ENCODE measurements at regions not wholly inside any gene's neighbourhood (a gene's known extent, or its start where the extent isn't known, plus 50 kb on each side); places are given as distances from the start of the nearest gene placed in this dataset.

DNA sequence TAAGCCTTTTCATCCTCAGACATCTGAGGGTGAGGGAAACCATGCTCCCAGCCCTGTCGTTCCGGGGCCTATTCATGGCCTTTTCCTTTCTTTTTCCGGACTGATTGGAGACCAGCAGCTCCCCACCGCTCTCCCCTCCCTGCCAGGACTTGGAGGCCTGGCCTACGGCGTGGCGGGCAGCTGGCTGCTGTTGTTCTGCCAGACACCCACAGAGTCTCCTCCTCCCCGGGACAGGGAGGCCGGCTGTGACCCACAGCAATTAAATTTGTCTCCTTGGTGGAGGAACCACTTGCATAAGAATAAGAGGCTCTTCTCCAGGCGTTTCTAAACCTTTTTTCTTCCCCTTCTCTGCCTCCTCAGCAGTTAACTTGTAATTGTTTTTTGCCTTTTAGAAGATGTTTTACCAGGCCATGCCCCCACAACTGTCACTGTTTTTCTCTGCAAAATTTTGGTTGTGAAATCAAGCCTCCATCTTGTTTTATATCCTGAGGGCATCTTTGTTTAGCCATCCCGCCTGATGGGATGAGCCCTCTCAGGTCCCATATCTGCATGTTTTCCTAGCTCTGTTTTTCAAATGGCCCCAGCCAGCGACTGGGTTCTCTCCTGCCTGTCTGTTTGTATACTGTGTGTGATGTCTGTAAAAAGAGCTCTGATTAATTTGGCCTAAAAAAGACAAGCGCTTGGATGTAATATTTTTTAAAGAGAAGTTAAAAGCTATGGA is 1060.0 kb upstream of the DDX18 start:
- 59% methylated on average over 7 of the region's 13 CpGs for WGBS (ENCODE audit: insufficient coverage)
- H3K4me3 ChIP-seq (ENCODE audit: control insufficient read depth in 1 of 7, extremely low read depth in 1 of 7, insufficient read depth in 4 of 7, low read depth in 2 of 7, low read length in 6 of 7) = no peak overlapping the region
- no peak for DNase-seq
- no peaks in the 10 kb centered on the region for H3K36me3 ChIP-seq (ENCODE audit: control insufficient read depth in 4 of 4, insufficient read depth in 4 of 4, low read length in 3 of 4)
- ChIA-PET CTCF (no interaction called here), POLR2A (no interaction called here)
- H3K27ac ChIP-seq (ENCODE audit: insufficient read depth in 1 of 2, low read depth in 1 of 2, low read length in 2 of 2, poor library complexity in 1 of 2, severe bottlenecking in 2 of 2) = no peak overlapping the region
- no peaks in the 10 kb centered on the region for H3K4me1 ChIP-seq (ENCODE audit: control extremely low read depth in 1 of 4, control insufficient read depth in 4 of 4, insufficient read depth in 4 of 4, low read length in 3 of 4)
- no peaks in the 10 kb centered on the region for H3K27me3 ChIP-seq (replicated peaks in 2 of 5; ENCODE audit: control insufficient read depth in 4 of 5, insufficient read depth in 5 of 5, low read length in 4 of 5)
- no peaks in the 10 kb centered on the region for H3K9me3 ChIP-seq (ENCODE audit: control extremely low read depth in 1 of 5, control insufficient read depth in 4 of 5, insufficient read depth in 2 of 5, low read depth in 1 of 5, low read length in 4 of 5)

DNA sequence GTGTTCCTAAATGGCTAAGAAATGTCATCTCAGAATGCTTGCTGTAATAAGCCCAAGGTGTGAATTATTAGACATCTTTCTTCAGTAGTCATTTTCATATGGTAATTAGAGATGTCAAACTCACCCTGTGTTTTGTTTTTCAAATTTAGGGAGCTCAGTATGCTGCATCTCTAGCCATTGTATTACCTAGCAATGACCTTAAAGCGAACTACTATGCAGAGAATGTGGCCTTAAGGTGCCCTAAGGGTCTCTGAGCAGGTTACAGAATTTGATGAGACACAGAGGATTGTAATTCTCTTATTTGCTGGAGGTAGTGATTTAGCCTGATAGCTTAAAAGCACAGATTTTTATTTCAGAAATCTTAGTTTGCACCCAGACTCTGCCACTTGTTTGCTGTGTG is 1052.6 kb upstream of the DDX18 start:
- 71% methylated on average over 1 of the region's 1 CpG for WGBS (ENCODE audit: insufficient coverage)
- no peak overlapping the region for H3K4me3 ChIP-seq (ENCODE audit: control insufficient read depth in 1 of 7, extremely low read depth in 1 of 7, insufficient read depth in 4 of 7, low read depth in 2 of 7, low read length in 6 of 7)
- no peaks in the 10 kb centered on the region for H3K27me3 ChIP-seq (replicated peaks in 2 of 5; ENCODE audit: control insufficient read depth in 4 of 5, insufficient read depth in 5 of 5, low read length in 4 of 5)
- H3K9me3 ChIP-seq (ENCODE audit: control extremely low read depth in 1 of 5, control insufficient read depth in 4 of 5, insufficient read depth in 2 of 5, low read depth in 1 of 5, low read length in 4 of 5) = no peaks in the 10 kb centered on the region
- no peak for DNase-seq
- H3K27ac ChIP-seq (ENCODE audit: insufficient read depth in 1 of 2, low read depth in 1 of 2, low read length in 2 of 2, poor library complexity in 1 of 2, severe bottlenecking in 2 of 2) = no peak overlapping the region
- no peaks in the 10 kb centered on the region for H3K4me1 ChIP-seq (ENCODE audit: control extremely low read depth in 1 of 4, control insufficient read depth in 4 of 4, insufficient read depth in 4 of 4, low read length in 3 of 4)
- ChIA-PET CTCF (no interaction called here), POLR2A (no interaction called here)
- H3K36me3 ChIP-seq (ENCODE audit: control insufficient read depth in 4 of 4, insufficient read depth in 4 of 4, low read length in 3 of 4) = no peaks in the 10 kb centered on the region

- no peaks in the 10 kb centered on the region for H3K4me1 ChIP-seq (ENCODE audit: control extremely low read depth in 1 of 4, control insufficient read depth in 4 of 4, insufficient read depth in 4 of 4, low read length in 3 of 4)
- H3K27me3 ChIP-seq (replicated peaks in 2 of 5; ENCODE audit: control insufficient read depth in 4 of 5, insufficient read depth in 5 of 5, low read length in 4 of 5) = no peaks in the 10 kb centered on the region
- no CpG with 5 or more reads among the region's 4 CpGs for WGBS (ENCODE audit: insufficient coverage)
- ChIA-PET POLR2A (no interaction called here), CTCF (no interaction called here)
- H3K9me3 ChIP-seq (ENCODE audit: control extremely low read depth in 1 of 5, control insufficient read depth in 4 of 5, insufficient read depth in 2 of 5, low read depth in 1 of 5, low read length in 4 of 5) = peaks cover 0 to 3% (median 0%) of the 10 kb centered on the region in 5 experiments
- no peak overlapping the region for H3K4me3 ChIP-seq (ENCODE audit: control insufficient read depth in 1 of 7, extremely low read depth in 1 of 7, insufficient read depth in 4 of 7, low read depth in 2 of 7, low read length in 6 of 7)
- H3K36me3 ChIP-seq (ENCODE audit: control insufficient read depth in 4 of 4, insufficient read depth in 4 of 4, low read length in 3 of 4) = no peaks in the 10 kb centered on the region
- H3K27ac ChIP-seq (ENCODE audit: insufficient read depth in 1 of 2, low read depth in 1 of 2, low read length in 2 of 2, poor library complexity in 1 of 2, severe bottlenecking in 2 of 2) = no peak overlapping the region
- DNase-seq = no peak
Measured at GRCh38 chr2:116769514-116769913, 1045.0 kb upstream of the DDX18 start.

- Histone ChIP-seq H3K27ac (ENCODE audit: insufficient read depth in 1 of 2, low read depth in 1 of 2, low read length in 2 of 2, poor library complexity in 1 of 2, severe bottlenecking in 2 of 2) (no peak overlapping the region), H3K4me1 (ENCODE audit: control extremely low read depth in 1 of 4, control insufficient read depth in 4 of 4, insufficient read depth in 4 of 4, low read length in 3 of 4) (no peaks in the 10 kb centered on the region), H3K36me3 (ENCODE audit: control insufficient read depth in 4 of 4, insufficient read depth in 4 of 4, low read length in 3 of 4) (no peaks in the 10 kb centered on the region), H3K27me3 (replicated peaks in 2 of 5; ENCODE audit: control insufficient read depth in 4 of 5, insufficient read depth in 5 of 5, low read length in 4 of 5) (no peaks in the 10 kb centered on the region), H3K9me3 (ENCODE audit: control extremely low read depth in 1 of 5, control insufficient read depth in 4 of 5, insufficient read depth in 2 of 5, low read depth in 1 of 5, low read length in 4 of 5) (peaks cover 0 to 3% (median 0%) of the 10 kb centered on the region in 5 experiments), H3K4me3 (ENCODE audit: control insufficient read depth in 1 of 7, extremely low read depth in 1 of 7, insufficient read depth in 4 of 7, low read depth in 2 of 7, low read length in 6 of 7) (no peak overlapping the region)
- CTCF ChIA-PET = no interaction called here
- POLR2A ChIA-PET = no interaction called here
- no CpG with 5 or more reads among the region's 6 CpGs for WGBS (ENCODE audit: insufficient coverage)
- DNase-seq = no peak
Measured at GRCh38 chr2:116776556-116776955, 1037.9 kb upstream of the DDX18 start.

DNA sequence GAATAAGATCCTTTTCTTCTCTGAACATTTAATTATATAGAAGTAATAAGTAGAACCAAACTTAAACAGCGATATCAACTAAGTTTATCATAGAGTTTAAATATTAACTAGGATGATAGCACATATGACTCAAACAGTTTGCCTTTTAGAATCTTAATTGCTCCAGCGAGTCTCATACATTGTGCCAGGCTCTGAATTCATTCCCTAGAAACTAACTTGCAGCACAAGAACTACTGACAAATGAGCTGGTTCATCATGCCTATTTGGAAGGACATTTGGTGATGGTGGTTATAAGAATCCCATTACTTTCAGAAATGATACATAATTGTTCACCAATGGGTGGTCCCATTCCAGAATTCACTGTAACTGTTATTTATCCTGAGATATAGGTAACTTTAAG is 1026.6 kb upstream of the DDX18 start:
- Histone ChIP-seq H3K27me3 (replicated peaks in 2 of 5; ENCODE audit: control insufficient read depth in 4 of 5, insufficient read depth in 5 of 5, low read length in 4 of 5) (no peaks in the 10 kb centered on the region), H3K27ac (ENCODE audit: insufficient read depth in 1 of 2, low read depth in 1 of 2, low read length in 2 of 2, poor library complexity in 1 of 2, severe bottlenecking in 2 of 2) (no peak overlapping the region), H3K9me3 (ENCODE audit: control extremely low read depth in 1 of 5, control insufficient read depth in 4 of 5, insufficient read depth in 2 of 5, low read depth in 1 of 5, low read length in 4 of 5) (no peaks in the 10 kb centered on the region), H3K4me3 (ENCODE audit: control insufficient read depth in 1 of 7, extremely low read depth in 1 of 7, insufficient read depth in 4 of 7, low read depth in 2 of 7, low read length in 6 of 7) (no peak overlapping the region), H3K4me1 (ENCODE audit: control extremely low read depth in 1 of 4, control insufficient read depth in 4 of 4, insufficient read depth in 4 of 4, low read length in 3 of 4) (no peaks in the 10 kb centered on the region), H3K36me3 (ENCODE audit: control insufficient read depth in 4 of 4, insufficient read depth in 4 of 4, low read length in 3 of 4) (no peaks in the 10 kb centered on the region)
- no CpG with 5 or more reads among the region's 2 CpGs for WGBS (ENCODE audit: insufficient coverage)
- CTCF ChIA-PET = no interaction called here
- POLR2A ChIA-PET = no interaction called here
- DNase-seq = no peak

- Histone ChIP-seq H3K9me3 (ENCODE audit: control extremely low read depth in 1 of 5, control insufficient read depth in 4 of 5, insufficient read depth in 2 of 5, low read depth in 1 of 5, low read length in 4 of 5) (peaks cover 0 to 7% (median 5%) of the 10 kb centered on the region in 5 experiments), H3K27me3 (replicated peaks in 2 of 5; ENCODE audit: control insufficient read depth in 4 of 5, insufficient read depth in 5 of 5, low read length in 4 of 5) (no peaks in the 10 kb centered on the region), H3K4me1 (ENCODE audit: control extremely low read depth in 1 of 4, control insufficient read depth in 4 of 4, insufficient read depth in 4 of 4, low read length in 3 of 4) (no peaks in the 10 kb centered on the region), H3K4me3 (ENCODE audit: control insufficient read depth in 1 of 7, extremely low read depth in 1 of 7, insufficient read depth in 4 of 7, low read depth in 2 of 7, low read length in 6 of 7) (no peak overlapping the region), H3K27ac (ENCODE audit: insufficient read depth in 1 of 2, low read depth in 1 of 2, low read length in 2 of 2, poor library complexity in 1 of 2, severe bottlenecking in 2 of 2) (no peak overlapping the region), H3K36me3 (ENCODE audit: control insufficient read depth in 4 of 4, insufficient read depth in 4 of 4, low read length in 3 of 4) (no peaks in the 10 kb centered on the region)
- ChIA-PET POLR2A (no interaction called here), CTCF (no interaction called here)
- WGBS (ENCODE audit: insufficient coverage) = 81% methylated on average over 3 of the region's 3 CpGs
- DNase-seq = no peak
Measured at GRCh38 chr2:116802671-116803070, 1011.8 kb upstream of the DDX18 start.

GRCh38 chr2:116804901-116805300 is 1009.6 kb upstream of the DDX18 start:
- 53% methylated on average over 2 of the region's 2 CpGs for WGBS (ENCODE audit: insufficient coverage)
- ChIA-PET CTCF (no interaction called here), POLR2A (no interaction called here)
- Histone ChIP-seq H3K27ac (ENCODE audit: insufficient read depth in 1 of 2, low read depth in 1 of 2, low read length in 2 of 2, poor library complexity in 1 of 2, severe bottlenecking in 2 of 2) (no peak overlapping the region), H3K27me3 (replicated peaks in 2 of 5; ENCODE audit: control insufficient read depth in 4 of 5, insufficient read depth in 5 of 5, low read length in 4 of 5) (no peaks in the 10 kb centered on the region), H3K4me1 (ENCODE audit: control extremely low read depth in 1 of 4, control insufficient read depth in 4 of 4, insufficient read depth in 4 of 4, low read length in 3 of 4) (no peaks in the 10 kb centered on the region), H3K4me3 (ENCODE audit: control insufficient read depth in 1 of 7, extremely low read depth in 1 of 7, insufficient read depth in 4 of 7, low read depth in 2 of 7, low read length in 6 of 7) (no peak overlapping the region), H3K36me3 (ENCODE audit: control insufficient read depth in 4 of 4, insufficient read depth in 4 of 4, low read length in 3 of 4) (no peaks in the 10 kb centered on the region), H3K9me3 (ENCODE audit: control extremely low read depth in 1 of 5, control insufficient read depth in 4 of 5, insufficient read depth in 2 of 5, low read depth in 1 of 5, low read length in 4 of 5) (peaks cover 0 to 7% (median 5%) of the 10 kb centered on the region in 5 experiments)
- no peak for DNase-seq
